ENCODE measurements at regions not wholly inside any gene's neighbourhood (a gene's known extent, or its start where the extent isn't known, plus 50 kb on each side); places are given as distances from the start of the nearest gene placed in this dataset.

DNA sequence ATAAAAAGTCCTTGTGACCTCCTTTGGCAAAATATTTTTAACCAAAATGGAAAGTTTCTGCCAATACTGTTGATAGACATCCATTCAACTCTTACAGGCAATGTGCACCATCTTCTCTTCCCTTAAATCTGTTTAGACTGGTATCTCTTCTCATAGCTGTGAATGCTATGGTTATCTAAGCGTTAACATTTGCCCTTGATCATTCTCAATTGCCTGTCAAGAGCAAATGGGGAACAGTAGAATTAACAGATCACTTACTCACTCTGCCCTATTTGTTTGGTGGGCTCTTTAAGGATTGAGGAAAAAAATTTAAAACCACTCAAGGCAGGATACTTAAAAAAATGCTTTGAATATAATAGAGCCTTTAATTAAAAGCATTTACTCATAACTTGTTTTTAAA lies 808.4 kb downstream of the NXPH1 start:
- TF ChIP-seq, protein P1, sequence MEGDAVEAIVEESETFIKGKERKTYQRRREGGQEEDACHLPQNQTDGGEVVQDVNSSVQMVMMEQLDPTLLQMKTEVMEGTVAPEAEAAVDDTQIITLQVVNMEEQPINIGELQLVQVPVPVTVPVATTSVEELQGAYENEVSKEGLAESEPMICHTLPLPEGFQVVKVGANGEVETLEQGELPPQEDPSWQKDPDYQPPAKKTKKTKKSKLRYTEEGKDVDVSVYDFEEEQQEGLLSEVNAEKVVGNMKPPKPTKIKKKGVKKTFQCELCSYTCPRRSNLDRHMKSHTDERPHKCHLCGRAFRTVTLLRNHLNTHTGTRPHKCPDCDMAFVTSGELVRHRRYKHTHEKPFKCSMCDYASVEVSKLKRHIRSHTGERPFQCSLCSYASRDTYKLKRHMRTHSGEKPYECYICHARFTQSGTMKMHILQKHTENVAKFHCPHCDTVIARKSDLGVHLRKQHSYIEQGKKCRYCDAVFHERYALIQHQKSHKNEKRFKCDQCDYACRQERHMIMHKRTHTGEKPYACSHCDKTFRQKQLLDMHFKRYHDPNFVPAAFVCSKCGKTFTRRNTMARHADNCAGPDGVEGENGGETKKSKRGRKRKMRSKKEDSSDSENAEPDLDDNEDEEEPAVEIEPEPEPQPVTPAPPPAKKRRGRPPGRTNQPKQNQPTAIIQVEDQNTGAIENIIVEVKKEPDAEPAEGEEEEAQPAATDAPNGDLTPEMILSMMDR (IDR thresholded peaks at IDR 0.05) = no peak
- TF ChIP-seq POLR2A (IDR thresholded peaks at IDR 0.05) (no peak), EP300 (IDR thresholded peaks at IDR 0.05) (no peak)

All from sigmoid colon (tissue), 4 donors.